ENCODE measurements at regions not wholly inside any gene's neighbourhood (a gene's known extent, or its start where the extent isn't known, plus 50 kb on each side); places are given as distances from the start of the nearest gene placed in this dataset.
A peak's percentile ranks its signal among the peaks of the same experiment; 100 is the strongest.
"Not testable (repeated sequence)": the region's sequence is repeated elsewhere in the genome, so short reads cannot be mapped to it uniquely, and the experiment has no call there.

DNA sequence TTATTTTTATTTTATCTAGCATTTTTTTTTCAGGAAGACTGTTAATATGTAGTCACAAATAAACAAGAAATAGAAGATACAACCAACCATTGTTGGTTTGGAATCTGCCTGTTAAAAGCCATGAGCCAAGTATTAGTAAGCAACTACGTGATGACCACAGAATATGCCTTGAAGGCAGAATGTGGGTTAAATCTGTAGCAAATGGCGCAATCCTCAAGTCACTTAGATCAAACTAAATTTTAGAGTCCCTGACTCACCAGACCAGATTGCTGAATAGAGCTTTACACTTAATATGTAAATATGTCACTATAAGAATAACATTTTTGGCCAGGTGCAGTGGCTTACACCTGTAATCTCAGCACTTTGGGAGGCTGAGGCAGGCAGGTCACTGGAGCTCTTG is 800.1 kb upstream of the CITED2 start:
- intact Hi-C loops (cut with DNase I): no loop called here

DNA sequence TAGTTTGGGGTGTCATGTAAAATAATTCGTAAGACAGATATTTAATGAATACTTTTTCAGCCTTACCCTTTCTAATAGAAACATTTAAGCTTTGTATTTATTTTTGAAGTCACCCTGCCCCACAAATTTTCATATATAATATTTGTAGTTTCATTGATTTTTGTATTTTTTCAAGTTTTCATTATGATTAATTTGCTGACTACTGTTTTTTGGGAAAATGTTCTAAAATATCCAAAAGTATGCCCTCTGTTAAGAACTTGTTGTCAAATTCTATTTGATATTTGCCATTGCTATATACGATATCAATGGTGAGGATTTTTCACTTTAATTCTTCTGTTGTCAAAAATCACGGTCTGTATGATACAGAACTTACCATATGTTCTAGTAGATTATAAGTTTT is 793.9 kb upstream of the CITED2 start:
- DNase-seq: no peak
- intact Hi-C loops (cut with DNase I): no loop called here

More for the DNA sequence above, 800.1 kb upstream of the CITED2 start:
- no peak for DNase-seq

DNA sequence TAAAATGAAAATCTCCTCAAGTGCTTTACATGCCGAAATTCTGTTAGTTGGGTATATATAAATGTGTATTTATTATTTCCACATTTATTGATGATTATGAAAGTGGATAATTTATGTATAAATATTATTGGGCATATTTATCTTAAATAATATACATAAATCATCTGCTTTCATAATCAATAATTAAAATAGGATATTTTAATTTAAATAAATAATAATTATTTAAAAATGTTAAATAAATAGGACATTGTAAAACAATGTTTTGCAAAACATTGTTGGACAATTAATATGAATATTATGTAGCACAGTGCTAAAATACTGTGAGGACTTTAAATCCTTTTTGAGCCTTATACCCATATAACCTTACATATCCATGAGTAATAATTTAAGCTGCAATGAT is 786.5 kb upstream of the CITED2 start:
- DNase-seq: no peak
- intact Hi-C loops (cut with DNase I): no loop called here

DNA sequence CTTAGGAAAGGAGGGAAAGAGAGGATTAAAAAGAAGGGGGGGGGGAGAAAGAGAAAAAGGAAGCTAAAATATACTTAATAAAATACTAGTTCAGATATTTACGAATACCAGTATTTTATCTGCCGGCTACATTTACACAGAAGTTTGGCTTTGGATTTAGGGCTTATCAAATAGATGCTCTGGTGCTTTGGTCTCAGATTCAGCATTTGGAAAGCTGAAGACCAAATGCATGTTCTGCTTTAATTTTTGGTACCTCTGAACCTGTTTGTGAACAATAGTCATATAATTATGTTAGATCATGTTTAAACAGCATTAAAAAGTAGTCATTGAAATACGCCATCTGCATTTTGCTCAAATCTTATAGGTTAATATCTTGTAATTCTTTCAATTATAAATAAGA is 786.0 kb upstream of the CITED2 start:
- intact Hi-C loops (cut with DNase I): no loop called here
- DNase-seq: no peak

DNA sequence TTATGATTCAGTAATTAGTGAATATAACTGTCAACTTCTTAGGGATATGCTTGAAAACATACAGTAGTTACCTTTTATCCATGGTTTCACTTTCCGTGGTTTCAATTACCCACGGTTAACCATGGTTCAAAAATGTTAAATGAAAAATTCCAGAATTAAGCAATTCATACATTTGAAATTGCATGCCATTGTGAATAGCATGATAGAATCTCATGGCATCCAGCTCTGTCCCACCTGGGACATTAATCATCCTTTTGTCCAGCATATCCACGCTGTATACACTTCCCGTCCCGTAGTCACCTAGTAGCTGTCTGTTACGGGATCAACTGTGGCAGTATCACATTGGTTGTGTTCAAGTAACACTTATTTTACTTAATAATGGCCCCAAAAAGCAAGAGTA is 781.7 kb upstream of the CITED2 start:
- DNase-seq: no peak
- intact Hi-C loops (cut with DNase I): no loop called here

DNA sequence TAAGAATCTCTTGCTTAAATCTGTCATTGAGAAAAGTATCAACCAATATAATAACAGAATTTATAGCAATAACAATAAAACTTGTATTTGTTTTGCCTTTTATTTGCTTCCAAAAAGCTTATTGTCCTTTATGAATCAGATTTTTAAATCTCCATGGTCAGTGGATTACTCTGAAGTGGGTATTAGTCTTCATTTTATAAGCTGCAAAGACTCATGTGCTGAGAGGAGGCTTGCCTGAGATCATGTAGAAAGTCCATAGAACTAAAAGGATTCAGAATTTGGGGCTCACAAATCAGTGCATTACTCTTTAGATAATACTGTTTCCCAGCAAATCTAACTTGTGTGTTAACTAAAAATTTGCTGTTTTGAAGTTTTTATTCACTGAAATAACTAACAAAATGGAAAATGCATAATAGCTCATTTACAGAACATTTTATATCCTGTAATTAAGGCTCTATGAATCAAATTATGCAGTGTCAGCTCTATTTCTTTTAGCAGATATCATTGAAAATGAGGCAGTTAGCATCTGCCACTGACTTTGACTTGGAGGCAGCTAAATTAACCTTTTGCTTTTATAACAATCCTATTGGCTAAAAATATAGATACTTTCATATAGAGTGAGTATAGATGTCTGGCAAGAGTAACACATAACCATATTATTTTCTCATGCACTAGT is 781.1 kb upstream of the CITED2 start:
- no peak for DNase-seq
- intact Hi-C loops (cut with DNase I): no loop called here

DNA sequence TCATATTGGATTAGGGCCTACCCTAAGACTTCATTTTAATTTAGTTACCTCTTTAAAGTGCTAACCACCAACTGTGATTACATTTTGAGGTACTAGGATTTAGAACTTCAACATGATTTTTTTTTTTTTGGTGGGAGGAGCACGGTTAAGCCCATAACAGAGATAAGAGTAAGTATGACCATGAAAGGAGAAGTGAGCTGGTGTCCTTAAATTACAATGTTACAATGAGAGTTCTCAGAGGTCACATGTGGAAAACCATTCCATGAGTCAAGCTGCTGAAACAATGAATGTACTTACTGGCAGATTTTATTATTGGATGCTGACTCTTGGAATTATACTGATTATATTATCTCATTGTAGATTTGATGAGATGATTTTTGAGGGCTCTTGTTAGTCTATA is 779.3 kb upstream of the CITED2 start:
- DNase-seq: no peak
- intact Hi-C loops (cut with DNase I): no loop called here

DNA sequence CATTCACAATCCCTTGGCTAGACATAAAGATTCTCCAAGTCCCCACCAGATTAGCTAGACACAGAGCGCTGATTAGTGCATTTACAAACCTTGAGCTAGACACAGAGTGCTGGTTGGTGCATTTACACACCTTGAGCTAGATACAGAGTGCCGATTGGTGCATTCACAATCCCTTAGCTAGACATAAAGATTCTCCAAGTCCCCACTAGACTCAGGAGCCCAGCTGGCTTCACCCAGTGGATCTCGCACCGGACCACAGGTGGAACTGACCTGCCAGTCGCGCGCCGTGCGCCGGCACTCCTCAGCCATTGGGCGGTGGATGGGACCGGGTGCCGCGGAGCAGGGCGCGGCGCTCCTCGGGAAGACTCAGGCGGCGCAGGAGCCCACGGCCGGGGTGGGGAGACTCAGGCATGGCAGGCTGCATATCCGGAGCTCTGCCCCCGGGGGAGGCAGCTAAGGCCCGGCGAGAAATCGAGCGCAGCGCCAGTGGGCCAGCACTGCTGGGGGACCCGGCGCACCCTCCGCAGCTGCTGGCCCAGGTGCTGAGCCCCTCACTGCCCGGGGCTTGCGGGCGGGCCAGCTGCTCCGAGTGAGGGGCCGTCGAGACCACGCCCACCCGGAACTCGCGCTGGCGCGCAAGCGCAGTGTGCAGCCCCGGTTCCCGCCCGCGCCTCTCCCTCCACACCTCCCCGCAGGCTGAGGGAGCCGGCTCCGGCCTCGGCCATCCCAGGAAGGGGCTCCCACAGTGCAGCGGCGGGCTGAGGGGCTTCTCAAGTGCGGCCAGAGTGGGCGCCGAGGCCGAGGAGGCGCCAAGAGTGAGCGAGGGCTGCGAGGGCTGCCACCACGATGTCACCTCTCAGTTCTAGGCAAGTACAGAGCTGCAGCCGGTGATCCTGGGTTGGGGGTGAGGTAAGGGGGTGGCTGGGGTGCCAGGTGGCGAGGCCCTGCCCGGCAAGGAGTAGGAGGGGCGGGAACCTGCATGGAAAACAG is 773.7 kb upstream of the CITED2 start:
- DNase-seq: peak in 2 of 10 donors; percentile 43 to 74
- intact Hi-C loops (cut with DNase I): not testable (repeated sequence)

DNA sequence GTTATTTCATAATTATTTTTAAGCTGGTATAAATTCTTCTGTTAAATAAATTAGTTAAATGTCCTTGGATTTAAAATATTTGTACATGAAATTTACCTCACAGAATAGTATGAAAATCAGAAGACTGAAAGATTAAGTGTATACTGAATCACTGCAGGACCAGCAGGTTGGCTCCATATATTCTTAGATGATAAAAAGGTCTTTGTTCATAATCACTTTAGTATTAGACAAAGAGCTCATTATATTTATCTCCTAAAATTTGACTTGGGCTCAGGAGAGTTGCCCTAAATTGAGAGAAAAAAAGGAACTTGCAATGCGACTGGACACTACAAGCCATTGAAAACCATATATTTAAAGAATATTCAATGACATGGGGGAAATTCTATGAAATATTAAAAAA is 766.4 kb upstream of the CITED2 start:
- no peak for DNase-seq
- intact Hi-C loops (cut with DNase I): no loop called here

DNA sequence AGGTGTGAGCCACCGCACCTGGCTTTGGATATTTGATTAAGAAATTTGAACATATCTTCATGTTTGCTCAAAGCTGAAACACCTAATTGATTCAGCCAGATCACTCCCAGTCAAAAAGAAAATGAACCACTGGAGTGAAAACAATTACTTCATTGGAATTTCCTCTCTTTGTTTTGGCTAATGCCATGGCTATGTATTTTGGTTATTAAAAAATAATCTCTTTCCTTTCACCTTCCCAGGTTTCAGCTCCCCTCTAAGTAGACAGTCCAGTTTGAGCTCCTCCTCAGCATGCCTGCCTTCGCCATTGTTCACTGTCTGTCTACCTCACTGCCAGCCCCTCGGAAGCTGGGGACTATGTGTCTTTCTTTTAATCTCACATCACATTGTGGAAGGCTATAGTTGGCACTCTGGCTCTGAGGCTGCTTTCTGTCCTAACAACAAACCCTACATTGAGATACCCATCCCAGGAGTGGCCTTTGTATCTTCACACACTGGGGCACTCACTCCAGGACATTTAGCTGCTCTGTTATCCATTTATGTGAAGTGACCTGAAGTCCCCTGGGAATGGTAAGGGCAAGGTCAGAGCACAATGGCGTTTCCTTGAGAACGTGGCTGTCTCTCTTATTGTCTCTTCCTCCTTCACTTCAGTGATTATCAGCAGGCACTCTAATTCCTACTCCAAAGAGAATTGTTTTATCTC is 764.0 kb upstream of the CITED2 start:
- intact Hi-C loops (cut with DNase I): no loop called here
- DNase-seq: peak in 1 of 10 donors; percentile 31

DNA sequence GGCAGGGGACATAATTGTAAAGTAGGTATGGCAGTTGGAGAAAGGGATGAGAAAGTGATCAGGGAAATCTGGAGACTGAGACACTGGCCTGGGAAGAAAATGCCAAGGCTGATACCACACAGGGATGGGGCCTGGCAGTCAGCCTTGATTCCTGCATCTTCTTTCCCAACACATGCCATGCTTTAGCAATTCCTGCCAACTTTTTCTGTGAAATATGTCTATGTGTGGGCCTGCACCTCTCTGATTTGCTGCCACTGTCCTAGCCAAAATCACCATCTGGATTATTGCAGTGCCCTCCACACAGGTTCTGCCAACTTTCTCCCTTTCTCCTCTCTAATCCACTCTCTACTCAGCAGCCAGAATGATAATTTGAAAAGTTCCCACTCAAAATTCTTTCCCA is 759.8 kb upstream of the CITED2 start:
- peak in 3 of 10 donors; percentile 30 to 47 (median 43) for DNase-seq
- intact Hi-C loops (cut with DNase I): no loop called here

DNA sequence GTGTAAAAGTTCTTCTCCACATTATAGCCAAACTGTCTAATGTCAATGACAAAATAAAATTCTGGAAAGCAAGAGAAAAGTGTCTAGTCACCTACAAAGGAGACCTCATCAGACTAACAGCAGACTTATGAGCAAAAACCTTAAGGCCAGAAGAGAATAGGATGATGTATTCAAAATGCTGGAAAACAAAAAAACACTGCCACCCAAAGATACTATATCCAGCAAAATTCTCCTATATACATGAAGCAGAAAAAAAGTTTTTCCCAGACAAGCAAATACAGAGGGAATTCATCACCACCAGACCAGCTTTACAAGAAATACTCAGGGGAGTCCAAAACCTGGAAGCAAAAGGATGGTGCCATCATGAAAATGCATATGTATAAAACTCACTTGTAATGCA is 755.6 kb upstream of the CITED2 start:
- intact Hi-C loops (cut with DNase I): no loop called here
- no peak for DNase-seq

DNA sequence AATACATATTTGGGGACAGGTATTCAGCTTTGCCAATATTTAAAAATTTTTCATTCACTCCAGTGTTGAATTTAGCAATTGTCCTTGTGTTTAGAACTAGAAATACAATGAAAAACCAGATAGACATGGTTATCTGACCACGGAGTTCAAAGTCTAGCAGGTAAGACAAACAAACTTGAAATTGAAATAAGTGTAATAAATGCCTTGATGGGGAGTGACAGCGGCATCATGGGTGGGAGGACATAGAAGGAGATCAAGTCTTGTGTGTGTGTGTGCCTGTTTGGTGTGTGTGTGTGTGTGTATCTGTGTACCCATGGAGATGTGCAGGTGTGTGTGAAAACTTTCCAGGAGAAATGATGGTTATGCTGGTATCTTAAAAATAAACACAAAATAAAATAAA is 750.0 kb upstream of the CITED2 start:
- intact Hi-C loops (cut with DNase I): no loop called here
- no peak for DNase-seq

DNA sequence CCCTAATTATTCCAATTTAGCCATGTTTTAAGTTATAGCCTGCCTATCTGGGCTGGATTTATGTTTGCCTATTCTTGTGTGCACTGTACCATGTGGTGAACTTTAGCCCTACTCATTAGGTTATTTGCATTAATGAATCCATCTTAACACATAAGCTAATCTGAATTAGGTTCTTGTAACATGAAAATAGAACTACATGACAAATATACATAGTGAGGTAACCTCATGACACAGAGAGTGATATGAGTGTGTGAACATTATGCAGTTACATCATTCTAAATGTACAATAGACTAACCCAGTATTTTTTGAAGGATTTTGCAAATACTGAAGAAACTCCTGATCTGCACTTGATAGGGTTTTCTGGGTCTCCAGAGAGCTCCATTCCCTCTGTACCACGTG is 733.7 kb upstream of the CITED2 start:
- DNase-seq: no peak
- intact Hi-C loops (cut with DNase I): no loop called here

DNA sequence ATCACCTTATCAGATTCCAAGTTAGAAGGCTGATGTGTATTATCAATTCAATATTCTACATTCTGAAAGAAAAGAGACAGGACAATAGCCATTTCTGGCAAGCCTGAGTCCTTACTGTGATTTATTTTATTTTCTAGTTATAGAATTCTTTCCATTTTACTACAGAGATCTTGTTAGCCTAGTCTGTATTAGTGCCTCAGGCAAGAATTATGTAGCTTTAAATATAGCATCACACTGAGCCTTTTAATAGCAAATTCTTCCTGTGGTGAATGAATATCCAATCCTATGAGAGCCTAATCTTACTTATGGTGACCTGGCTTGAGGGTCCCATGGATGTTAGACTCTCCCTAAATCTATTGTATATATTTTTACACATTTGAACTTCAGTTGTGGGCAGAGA is 732.8 kb upstream of the CITED2 start:
- intact Hi-C loops (cut with DNase I): no loop called here
- no peak for DNase-seq

DNA sequence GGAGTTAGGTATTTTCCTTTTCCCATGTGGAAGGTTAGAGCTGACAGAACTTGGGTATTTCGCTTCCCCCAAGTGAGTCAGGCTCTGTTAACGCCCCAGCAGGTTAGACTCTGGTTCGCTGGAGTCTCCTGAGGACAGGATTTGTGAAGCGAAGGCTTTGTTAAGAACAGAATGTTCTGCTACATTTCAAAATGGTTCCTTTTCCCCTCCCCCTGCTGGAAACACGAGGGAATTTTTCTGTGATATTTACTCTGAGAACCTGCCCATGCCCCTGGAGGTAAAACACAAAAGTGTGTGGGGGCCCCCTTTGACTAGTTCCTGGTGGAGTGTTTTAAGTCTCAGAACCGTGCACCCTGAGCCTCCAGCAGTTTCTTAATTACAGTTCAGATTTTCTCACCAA is 731.4 kb upstream of the CITED2 start:
- intact Hi-C loops (cut with DNase I): no loop called here

DNA sequence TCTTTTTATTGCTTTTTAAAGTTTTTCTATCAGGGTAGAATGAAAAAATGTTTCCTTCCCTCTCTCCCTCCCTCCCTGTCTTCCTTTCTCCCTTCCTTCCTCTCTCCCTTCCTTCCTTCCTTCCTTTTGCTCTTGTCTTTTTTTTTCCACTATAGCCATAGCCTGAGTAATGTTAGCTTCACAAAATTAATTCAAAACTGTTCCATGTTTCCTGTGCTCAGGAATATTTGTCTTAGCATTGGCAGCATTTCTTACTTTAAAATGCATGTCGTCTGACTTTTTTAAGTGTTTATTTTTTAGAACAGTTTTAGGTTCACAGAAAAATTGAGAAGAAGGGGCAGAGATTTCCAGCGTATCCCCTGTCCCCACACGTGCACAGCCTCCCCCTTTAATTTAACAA is 730.8 kb upstream of the CITED2 start:
- intact Hi-C loops (cut with DNase I): no loop called here
- DNase-seq: no peak

More for the DNA sequence above, 731.4 kb upstream of the CITED2 start:
- no peak for DNase-seq

DNA sequence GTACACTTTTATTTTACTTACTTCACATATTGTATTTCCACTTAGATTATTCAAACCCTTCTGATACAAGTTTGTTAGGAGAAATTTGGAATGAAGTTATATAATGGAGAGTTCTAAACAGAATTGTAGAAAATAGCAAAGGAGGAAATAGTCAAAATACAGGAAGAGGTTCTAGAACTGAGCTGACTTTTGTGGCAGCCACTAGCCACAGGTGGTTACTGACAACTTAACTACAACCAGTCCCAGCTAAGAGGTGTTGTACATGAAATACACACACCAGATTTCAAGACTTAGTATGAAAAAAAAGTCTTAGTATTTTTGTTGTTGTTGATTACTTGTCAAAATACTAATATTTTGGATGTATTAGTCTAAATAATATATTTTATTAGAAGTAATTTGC is 727.4 kb upstream of the CITED2 start:
- intact Hi-C loops (cut with DNase I): no loop called here
- no peak for DNase-seq

DNA sequence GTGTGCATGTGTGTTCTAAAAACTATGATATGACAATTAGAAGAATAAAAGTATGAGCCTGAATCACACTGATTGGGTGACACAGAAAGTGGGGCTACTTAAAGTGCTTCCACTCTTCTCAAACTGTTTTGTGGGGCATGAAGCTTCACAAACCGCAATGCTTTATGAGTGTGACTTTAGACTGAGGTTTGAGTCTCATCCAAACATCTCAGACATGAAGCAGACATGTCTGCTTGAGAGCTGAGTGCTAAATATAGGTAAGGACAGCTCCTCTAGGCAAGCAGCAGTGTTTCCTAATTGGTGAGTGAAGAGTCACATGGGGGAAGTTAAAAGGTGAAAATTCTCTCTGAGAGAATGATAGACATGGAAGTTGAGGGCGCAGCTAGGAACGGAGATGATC is 726.9 kb upstream of the CITED2 start:
- intact Hi-C loops (cut with DNase I): no loop called here
- no peak for DNase-seq

DNA sequence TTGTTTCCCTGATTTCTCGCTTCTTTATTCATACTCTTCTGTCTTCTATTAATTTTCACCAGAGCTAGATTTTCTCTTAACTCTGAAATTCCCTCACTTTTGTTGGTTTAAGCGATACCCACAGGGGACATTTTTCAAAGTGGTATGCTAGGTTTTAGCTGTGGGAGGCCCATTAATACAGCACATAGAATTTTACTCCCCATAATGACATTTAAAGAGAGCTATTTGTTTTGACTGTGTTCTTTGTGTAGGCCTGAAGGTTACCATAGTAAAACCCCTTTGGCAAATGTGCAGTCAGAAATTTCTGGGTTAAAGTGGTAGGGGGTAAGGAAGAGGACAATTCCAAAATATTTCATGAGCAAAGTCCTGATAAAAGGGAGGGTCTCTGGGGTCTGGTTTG is 721.1 kb upstream of the CITED2 start:
- DNase-seq: no peak
- intact Hi-C loops (cut with DNase I): no loop called here

DNA sequence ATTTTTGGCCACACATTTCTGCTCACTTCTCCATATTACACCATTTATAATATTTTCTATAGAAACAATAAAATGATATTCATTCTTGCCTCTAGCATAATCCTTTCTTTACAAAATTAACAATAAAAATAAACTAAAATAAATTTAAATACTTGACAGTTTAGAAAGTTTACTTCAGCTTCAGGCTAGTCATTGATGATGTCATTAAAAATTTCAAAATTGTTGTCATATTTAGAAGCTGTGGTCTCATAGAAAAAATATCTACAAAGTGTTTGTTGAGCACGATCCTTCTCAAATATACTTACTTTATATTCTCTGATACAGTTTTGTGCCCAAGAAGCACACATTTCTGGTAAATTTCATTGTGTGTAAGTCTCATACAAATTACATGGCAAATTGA is 717.4 kb upstream of the CITED2 start:
- intact Hi-C loops (cut with DNase I): no loop called here
- no peak for DNase-seq

All from posterior cingulate gyrus (tissue), 11 donors.